ENCODE measurements at regions not wholly inside any gene's neighbourhood (a gene's known extent, or its start where the extent isn't known, plus 50 kb on each side); places are given as distances from the start of the nearest gene placed in this dataset.

GRCh38 chr17:71413935-71414334, 706.9 kb upstream of the SOX9 start:
- Histone ChIP-seq H3K27me3 (ENCODE audit: control insufficient read depth, extremely low read depth, insufficient read depth, low read length) (no peaks in the 10 kb centered on the region), H2AFZ (ENCODE audit: control insufficient read depth, low read length) (no peak overlapping the region), H3K4me2 (ENCODE audit: control insufficient read depth, extremely low read depth, insufficient read depth, low read depth, low read length) (no peak overlapping the region), H3K9ac (ENCODE audit: control insufficient read depth, extremely low read depth, insufficient read depth, low read length) (no peak overlapping the region), H3K9me3 (ENCODE audit: control insufficient read depth, low read depth, low read length) (peaks cover 6% of the 10 kb centered on the region), H3K4me3 (ENCODE audit: control insufficient read depth in 2 of 3, extremely low read depth in 1 of 3, insufficient read depth in 2 of 3, low read depth in 1 of 3, low read length in 3 of 3) (no peak overlapping the region), H3K79me2 (ENCODE audit: control insufficient read depth, insufficient read depth, low read length) (no peaks in the 10 kb centered on the region), H3K27ac (ENCODE audit: control insufficient read depth, insufficient read depth, low read length) (peak overlapping the region; percentile 93), H3K36me3 (ENCODE audit: control insufficient read depth in 2 of 2, extremely low read depth in 1 of 2, insufficient read depth in 2 of 2, low read length in 2 of 2) (no peaks in the 10 kb centered on the region), H3K4me1 (ENCODE audit: control insufficient read depth, extremely low read depth, insufficient read depth, low read length) (peaks cover 33% of the 10 kb centered on the region), H3K9me1 (ENCODE audit: control insufficient read depth, extremely low read depth, insufficient read depth, low read length) (no peaks in the 10 kb centered on the region), H4K20me1 (ENCODE audit: control insufficient read depth, extremely low read depth, insufficient read depth, low read length) (no peaks in the 10 kb centered on the region)
- DNase-seq (ENCODE audit: low read depth, low spot score) (no peak), FAIRE-seq (no peak)
- TF ChIP-seq EZH2 (IDR thresholded peaks at IDR 0.05; ENCODE audit: low read length) (no peak), CTCF (optimal IDR thresholded peaks at IDR 0.05 in 1 of 3, IDR thresholded peaks at IDR 0.05 in 1 of 3, conservative IDR thresholded peaks at IDR 0.05 in 1 of 3; ENCODE audit: extremely low read depth in 1 of 3, insufficient read depth in 2 of 3, low read length in 3 of 3) (no peak)
- dilution Hi-C loops (cut with MboI; ENCODE audit: extremely low pct_ligation_motif_present, low sequenced_read_pairs) = no loop called here

- no peak overlapping the region for H2AFZ ChIP-seq (ENCODE audit: control insufficient read depth, low read length)
- no peak overlapping the region for H3K9ac ChIP-seq (ENCODE audit: control insufficient read depth, extremely low read depth, insufficient read depth, low read length)
- peaks cover 7% of the 10 kb centered on the region for H3K9me3 ChIP-seq (ENCODE audit: control insufficient read depth, low read depth, low read length)
- no peaks in the 10 kb centered on the region for H3K36me3 ChIP-seq (ENCODE audit: control insufficient read depth in 2 of 2, extremely low read depth in 1 of 2, insufficient read depth in 2 of 2, low read length in 2 of 2)
- TF ChIP-seq CTCF (optimal IDR thresholded peaks at IDR 0.05 in 1 of 3, IDR thresholded peaks at IDR 0.05 in 1 of 3, conservative IDR thresholded peaks at IDR 0.05 in 1 of 3; ENCODE audit: extremely low read depth in 1 of 3, insufficient read depth in 2 of 3, low read length in 3 of 3) (no peak), EZH2 (IDR thresholded peaks at IDR 0.05; ENCODE audit: low read length) (no peak)
- peaks cover 20% of the 10 kb centered on the region for H3K4me1 ChIP-seq (ENCODE audit: control insufficient read depth, extremely low read depth, insufficient read depth, low read length)
- no peak overlapping the region for H3K4me2 ChIP-seq (ENCODE audit: control insufficient read depth, extremely low read depth, insufficient read depth, low read depth, low read length)
- dilution Hi-C loops (cut with MboI; ENCODE audit: extremely low pct_ligation_motif_present, low sequenced_read_pairs) = no loop called here
- H3K27me3 ChIP-seq (ENCODE audit: control insufficient read depth, extremely low read depth, insufficient read depth, low read length) = no peaks in the 10 kb centered on the region
- no peak for FAIRE-seq
- H3K4me3 ChIP-seq (ENCODE audit: control insufficient read depth in 2 of 3, extremely low read depth in 1 of 3, insufficient read depth in 2 of 3, low read depth in 1 of 3, low read length in 3 of 3) = no peak overlapping the region
- no peak overlapping the region for H3K27ac ChIP-seq (ENCODE audit: control insufficient read depth, insufficient read depth, low read length)
- no peaks in the 10 kb centered on the region for H3K79me2 ChIP-seq (ENCODE audit: control insufficient read depth, insufficient read depth, low read length)
- no peaks in the 10 kb centered on the region for H3K9me1 ChIP-seq (ENCODE audit: control insufficient read depth, extremely low read depth, insufficient read depth, low read length)
- no peaks in the 10 kb centered on the region for H4K20me1 ChIP-seq (ENCODE audit: control insufficient read depth, extremely low read depth, insufficient read depth, low read length)
- DNase-seq (ENCODE audit: low read depth, low spot score) = no peak
Observed at GRCh38 chr17:71417142-71417541, 703.7 kb upstream of the SOX9 start.

Measured in keratinocyte (primary cell).